CD4-positive, alpha-beta T cell (primary cell): ENCODE measurements at regions not wholly inside any gene's neighbourhood (a gene's known extent, or its start where the extent isn't known, plus 50 kb on each side); places are given as distances from the start of the nearest gene placed in this dataset.

Source experiments
- ATAC-seq: fragments of 200-7000 bp; cut with Tn5 transposase; one replicate; pipeline ENCODE4 v1.10.0; 2022; ENCODE audit warnings: mild to moderate bottlenecking; ENCODE audit not compliant: poor library complexity
- CTCF ChIA-PET: fragments of 350-600 bp; sonication (Branson Sonifier 250); formaldehyde crosslinking; loops from one replicate; lab custom pipeline; 2021; ENCODE audit warnings: antibody characterized with exemption, inconsistent platforms; lab: Charles Lee
- POLR2A ChIA-PET: fragments of 350-600 bp; sonication (Branson Sonifier 250); formaldehyde crosslinking; loops from one replicate; lab custom pipeline; 2021; ENCODE audit warnings: antibody characterized with exemption, inconsistent platforms; lab: Charles Lee
- DNase-seq, 14 experiments: peaks; one replicate each; pipeline ENCODE4 v3.0.0-alpha.2; 2013 to 2020; ENCODE audit warnings: mixed read lengths in 2 of 14
- H3K27ac ChIP-seq, 2 donors: one replicate each; pipeline versions ENCODE4 v1.5.1 to v1.7.0; 2013; ENCODE audit warnings: low read length in 2 of 2, low read depth in 1 of 2, mild to moderate bottlenecking in 1 of 2
- H3K27me3 ChIP-seq, 2 experiments: 1 replicate in 1 of 2; 2 replicates in 1 of 2; pipeline versions ENCODE4 v1.6.1 to v1.7.0; 2013; ENCODE audit warnings: low read length in 2 of 2, control low read depth in 1 of 2, mild to moderate bottlenecking in 1 of 2, moderate library complexity in 1 of 2; ENCODE audit not compliant: insufficient read depth in 2 of 2, control insufficient read depth in 1 of 2
- H3K36me3 ChIP-seq: one replicate; pipeline ENCODE4 v1.6.1; 2013; ENCODE audit warnings: low read length, control low read depth; ENCODE audit not compliant: insufficient read depth
- H3K4me1 ChIP-seq: one replicate; pipeline ENCODE4 v1.6.1; 2013; ENCODE audit warnings: low read length, control low read depth; ENCODE audit not compliant: insufficient read depth
- H3K4me3 ChIP-seq: one replicate; pipeline ENCODE4 v1.5.1; 2013; ENCODE audit warnings: mild to moderate bottlenecking, low read length, moderate library complexity
- H3K9me3 ChIP-seq, 2 experiments: 1 replicate in 1 of 2; 2 replicates in 1 of 2; pipeline versions ENCODE4 v1.6.1 to v1.7.0; 2013; ENCODE audit warnings: low read length in 2 of 2, mild to moderate bottlenecking in 2 of 2, control low read depth in 1 of 2, moderate library complexity in 1 of 2; ENCODE audit not compliant: control insufficient read depth in 1 of 2, insufficient read depth in 1 of 2
- H3K27ac Mint-ChIP-seq: one replicate; pipeline ENCODE4 v1.8.0; 2020; ENCODE audit warnings: mixed read lengths
- H3K27me3 Mint-ChIP-seq: one replicate; pipeline ENCODE4 v1.8.0; 2021; ENCODE audit warnings: mixed read lengths
- H3K36me3 Mint-ChIP-seq: one replicate; pipeline ENCODE4 v1.8.0; 2021; ENCODE audit warnings: low read depth, mixed read lengths
- H3K4me1 Mint-ChIP-seq: one replicate; pipeline ENCODE4 v1.8.0; 2021; ENCODE audit warnings: low read depth, mixed read lengths
- H3K4me3 Mint-ChIP-seq: one replicate; pipeline ENCODE4 v1.8.0; 2020; ENCODE audit warnings: mild to moderate bottlenecking, mixed read lengths
- H3K9me3 Mint-ChIP-seq: one replicate; pipeline ENCODE4 v1.8.0; 2020; ENCODE audit warnings: mixed read lengths
- intact Hi-C, 2 experiments: fragments of 100-400 bp; cut with DNase I in 1 of 2; cut with micrococcal nuclease in 1 of 2; formaldehyde crosslinking; loops; one replicate each; pipeline versions ENCODE4 v1.15.1 to v1.9.0; 2023 to 2025; cut with DNase I, micrococcal nuclease
- TF ChIP-seq, protein P1 (sequence below): fragments of 200-600 bp; IDR thresholded peaks from one replicate; pipeline ENCODE4 v1.8.0; 2022; ENCODE audit warnings: antibody characterized with exemption, mild to moderate bottlenecking

DNA sequence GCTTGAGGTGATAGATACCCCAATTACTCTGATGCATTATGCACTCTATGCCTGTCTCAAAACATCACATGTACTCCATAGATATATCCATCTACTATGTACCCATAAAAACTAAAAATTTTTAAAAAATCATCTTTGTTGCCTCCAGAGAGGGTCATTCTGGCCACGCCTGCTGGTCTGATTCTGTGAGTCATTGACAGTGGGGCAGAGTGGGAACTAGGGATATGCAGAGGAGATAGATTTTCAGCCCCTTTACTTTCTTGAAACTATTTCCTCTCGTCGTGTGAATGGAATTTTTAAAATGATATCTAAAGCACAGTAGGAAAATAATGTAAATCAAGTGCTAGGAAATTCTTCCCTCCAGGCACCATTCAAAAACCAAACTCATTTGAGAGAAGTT lies 715.0 kb upstream of the NRP1 start:
- no peaks in the 10 kb centered on the region for H3K4me1 ChIP-seq
- ATAC-seq (no peak), DNase-seq (no peak)
- no peak overlapping the region for H3K4me3 Mint-ChIP-seq
- peaks cover 2% of the 10 kb centered on the region for H3K9me3 Mint-ChIP-seq
- ChIA-PET CTCF (no interaction called here), POLR2A (no interaction called here)
- no peak overlapping the region for H3K27ac Mint-ChIP-seq
- intact Hi-C loops: no loop called here
- no peaks in the 10 kb centered on the region for H3K9me3 ChIP-seq
- H3K36me3 Mint-ChIP-seq: no peaks in the 10 kb centered on the region
- H3K27me3 ChIP-seq: no peaks in the 10 kb centered on the region
- H3K4me1 Mint-ChIP-seq: no peaks in the 10 kb centered on the region
- no peaks in the 10 kb centered on the region for H3K36me3 ChIP-seq
- H3K27ac ChIP-seq: no peak overlapping the region
- H3K4me3 ChIP-seq: no peak overlapping the region
- no peaks in the 10 kb centered on the region for H3K27me3 Mint-ChIP-seq
- TF ChIP-seq, protein P1, sequence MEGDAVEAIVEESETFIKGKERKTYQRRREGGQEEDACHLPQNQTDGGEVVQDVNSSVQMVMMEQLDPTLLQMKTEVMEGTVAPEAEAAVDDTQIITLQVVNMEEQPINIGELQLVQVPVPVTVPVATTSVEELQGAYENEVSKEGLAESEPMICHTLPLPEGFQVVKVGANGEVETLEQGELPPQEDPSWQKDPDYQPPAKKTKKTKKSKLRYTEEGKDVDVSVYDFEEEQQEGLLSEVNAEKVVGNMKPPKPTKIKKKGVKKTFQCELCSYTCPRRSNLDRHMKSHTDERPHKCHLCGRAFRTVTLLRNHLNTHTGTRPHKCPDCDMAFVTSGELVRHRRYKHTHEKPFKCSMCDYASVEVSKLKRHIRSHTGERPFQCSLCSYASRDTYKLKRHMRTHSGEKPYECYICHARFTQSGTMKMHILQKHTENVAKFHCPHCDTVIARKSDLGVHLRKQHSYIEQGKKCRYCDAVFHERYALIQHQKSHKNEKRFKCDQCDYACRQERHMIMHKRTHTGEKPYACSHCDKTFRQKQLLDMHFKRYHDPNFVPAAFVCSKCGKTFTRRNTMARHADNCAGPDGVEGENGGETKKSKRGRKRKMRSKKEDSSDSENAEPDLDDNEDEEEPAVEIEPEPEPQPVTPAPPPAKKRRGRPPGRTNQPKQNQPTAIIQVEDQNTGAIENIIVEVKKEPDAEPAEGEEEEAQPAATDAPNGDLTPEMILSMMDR: no peak

DNA sequence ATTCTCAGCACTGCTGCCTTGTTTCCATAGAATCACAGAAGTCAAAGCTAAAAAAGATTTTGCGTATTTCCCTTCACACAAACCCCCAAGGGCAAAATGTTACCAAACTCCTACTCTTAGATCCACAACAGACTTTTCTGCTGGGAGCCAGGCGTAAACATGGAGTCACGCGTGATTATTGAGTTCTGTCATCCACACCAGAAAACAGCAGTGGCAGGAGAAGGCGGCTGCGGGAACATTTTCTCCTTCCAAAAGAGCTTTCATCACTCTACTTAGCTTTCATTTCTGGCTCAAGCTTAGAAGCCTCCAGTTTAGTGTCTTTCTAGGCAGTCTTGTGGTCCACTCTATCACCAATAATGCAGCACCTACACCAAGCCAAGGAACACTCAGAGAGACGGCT lies 712.9 kb upstream of the NRP1 start:
- no peak overlapping the region for H3K27ac ChIP-seq
- no peaks in the 10 kb centered on the region for H3K9me3 ChIP-seq
- no peak overlapping the region for H3K4me3 ChIP-seq
- H3K27me3 Mint-ChIP-seq: peaks cover 5% of the 10 kb centered on the region
- intact Hi-C loops: no loop called here
- no peaks in the 10 kb centered on the region for H3K4me1 Mint-ChIP-seq
- no peak overlapping the region for H3K27ac Mint-ChIP-seq
- ChIA-PET POLR2A (no interaction called here), CTCF (no interaction called here)
- H3K9me3 Mint-ChIP-seq: peaks cover 2% of the 10 kb centered on the region
- DNase-seq (no peak), ATAC-seq (no peak)
- TF ChIP-seq, protein P1: no peak
- H3K36me3 Mint-ChIP-seq: no peaks in the 10 kb centered on the region
- no peak overlapping the region for H3K4me3 Mint-ChIP-seq
- H3K4me1 ChIP-seq: no peaks in the 10 kb centered on the region
- no peaks in the 10 kb centered on the region for H3K27me3 ChIP-seq
- H3K36me3 ChIP-seq: no peaks in the 10 kb centered on the region

DNA sequence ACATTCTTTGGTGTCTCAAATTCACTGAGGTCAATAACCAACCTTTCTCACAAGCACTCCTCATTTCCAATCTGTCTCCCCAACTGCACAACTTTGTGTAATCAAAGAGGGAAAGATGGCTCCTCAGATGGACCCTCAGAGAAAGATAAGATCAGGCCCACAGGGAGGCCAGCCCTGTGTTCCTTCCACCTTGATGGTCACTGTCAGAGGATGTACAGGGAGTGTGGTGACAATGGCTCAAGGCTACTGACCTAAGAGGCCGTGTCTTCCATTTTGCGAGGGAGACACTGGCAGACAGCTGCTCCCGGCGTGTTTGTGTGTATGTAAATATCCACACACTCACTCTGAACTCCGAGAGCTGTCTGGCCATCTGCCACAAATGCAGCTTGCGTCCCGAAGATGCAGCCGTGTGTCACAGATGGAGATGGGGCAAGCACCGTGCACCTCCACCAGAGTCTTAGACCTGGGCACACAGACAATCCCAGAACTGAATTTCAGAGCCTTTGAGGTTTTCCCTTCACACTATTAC lies 712.1 kb upstream of the NRP1 start:
- peaks cover 2% of the 10 kb centered on the region for H3K9me3 Mint-ChIP-seq
- no peak overlapping the region for H3K4me3 Mint-ChIP-seq
- TF ChIP-seq, protein P1: no peak
- intact Hi-C loops: no loop called here
- H3K27ac Mint-ChIP-seq: no peak overlapping the region
- H3K36me3 Mint-ChIP-seq: no peaks in the 10 kb centered on the region
- H3K27me3 Mint-ChIP-seq: peaks cover 5% of the 10 kb centered on the region
- ChIA-PET CTCF (no interaction called here), POLR2A (no interaction called here)
- ATAC-seq (no peak), DNase-seq (no peak)
- H3K4me1 Mint-ChIP-seq: no peaks in the 10 kb centered on the region
- no peak overlapping the region for H3K27ac ChIP-seq
- H3K36me3 ChIP-seq: no peaks in the 10 kb centered on the region
- no peaks in the 10 kb centered on the region for H3K4me1 ChIP-seq
- H3K4me3 ChIP-seq: no peak overlapping the region
- no peaks in the 10 kb centered on the region for H3K27me3 ChIP-seq
- no peaks in the 10 kb centered on the region for H3K9me3 ChIP-seq
